Stimulated activated CD8-positive, alpha-beta memory T cell treated with anti-CD3 and anti-CD28 coated beads, Interleukin-7, amount 100 ng/mL, for 1 hour (primary cell): ENCODE measurements at regions not wholly inside any gene's neighbourhood (a gene's known extent, or its start where the extent isn't known, plus 50 kb on each side); places are given as distances from the start of the nearest gene placed in this dataset.

ENCODE experiments used
- DNase-seq, 2 donors: peaks; one replicate each; pipeline ENCODE4 v3.0.0-alpha.2; 2020; ENCODE audit warnings: low read depth in 2 of 2

DNA sequence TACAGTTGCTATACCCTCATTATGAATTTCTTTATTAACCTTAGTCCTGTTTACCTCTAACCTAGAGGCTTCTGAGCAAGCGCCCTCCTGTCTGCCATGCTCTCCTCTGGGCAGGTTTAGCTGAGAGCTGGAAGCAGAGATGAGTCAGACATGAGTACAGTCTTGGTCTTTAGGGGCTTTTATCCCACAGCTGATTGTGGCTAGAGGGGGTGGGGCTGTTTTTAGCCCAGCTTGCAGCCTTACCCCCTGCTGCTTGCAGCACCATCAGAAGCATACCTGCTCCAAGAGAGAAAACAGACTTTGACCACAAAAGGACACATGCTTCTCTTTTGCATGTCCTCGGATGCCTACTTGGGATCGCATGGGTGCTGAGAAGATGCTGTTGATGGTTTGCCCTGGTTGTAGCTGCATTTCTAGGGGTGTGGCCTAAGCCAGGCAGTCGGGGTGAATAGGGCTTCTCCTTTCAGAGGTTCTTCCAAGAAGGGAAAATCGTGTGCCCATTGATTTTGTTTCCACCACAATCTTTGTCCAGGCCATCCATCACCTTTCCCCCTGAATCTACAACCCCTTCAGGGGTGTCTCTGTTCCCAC lies 115.0 kb upstream of the LGALSL start:
- no peak for DNase-seq

DNA sequence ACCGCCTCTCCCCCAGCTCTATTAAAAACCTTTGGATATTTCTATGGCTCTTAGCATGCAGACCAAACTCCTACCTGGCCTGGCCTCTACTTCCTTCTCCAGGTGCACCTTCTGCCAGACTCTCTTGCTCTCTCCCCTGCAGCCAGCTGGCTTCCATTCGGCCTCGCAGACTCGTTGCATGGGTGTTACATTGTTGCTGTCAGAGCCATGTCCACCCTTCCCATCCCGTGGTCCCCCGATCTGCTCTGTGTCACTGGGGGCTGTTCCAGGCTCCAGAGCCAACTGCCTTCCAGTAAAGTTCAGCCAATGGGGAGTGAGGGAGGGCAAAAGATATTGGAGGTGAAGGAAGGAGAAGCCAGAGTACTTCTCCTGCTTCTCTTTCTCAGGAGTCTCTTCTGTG lies 112.5 kb upstream of the LGALSL start:
- DNase-seq, result no peak

DNA sequence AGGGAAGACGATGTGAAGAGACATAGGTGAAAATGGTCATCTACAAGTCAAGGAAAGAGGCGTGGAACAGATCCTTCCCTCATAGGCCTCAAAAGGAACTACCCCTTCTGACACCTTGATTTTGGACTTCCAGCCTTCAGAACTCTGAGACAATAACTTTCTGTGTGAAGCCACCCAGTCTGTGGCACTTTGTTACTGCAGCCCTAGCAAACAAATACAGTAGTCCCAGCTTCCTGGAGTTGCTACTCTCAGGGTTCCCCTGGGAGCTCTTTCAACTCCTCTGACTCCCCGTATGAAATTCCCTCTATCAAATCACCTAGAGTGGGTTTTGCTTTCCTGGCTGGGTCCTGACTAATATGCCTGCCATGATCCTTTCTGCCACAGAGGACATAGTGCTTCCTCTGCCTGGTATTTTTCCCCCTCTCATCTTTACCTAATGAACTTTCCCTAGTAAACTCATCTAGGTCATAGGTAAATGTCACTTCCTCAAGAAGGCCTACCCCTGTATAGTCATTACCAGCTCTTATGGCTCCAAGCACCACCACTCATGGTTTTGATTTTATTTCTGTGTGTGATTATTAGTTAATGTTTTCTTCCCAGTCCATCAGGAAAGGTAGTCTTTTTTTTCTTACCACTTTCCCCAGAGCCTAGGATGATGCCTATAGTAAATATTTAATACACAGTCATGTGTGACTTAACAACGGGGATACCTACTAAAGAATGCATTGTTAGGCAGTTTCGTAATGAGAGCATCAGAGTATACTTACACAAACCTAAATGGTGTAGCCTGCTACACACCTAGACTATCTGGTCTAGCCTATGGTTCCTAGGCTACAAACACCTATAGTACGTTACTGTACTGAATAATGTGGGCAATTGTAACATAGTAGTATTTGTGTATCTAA lies 111.5 kb upstream of the LGALSL start:
- no peak for DNase-seq

DNA sequence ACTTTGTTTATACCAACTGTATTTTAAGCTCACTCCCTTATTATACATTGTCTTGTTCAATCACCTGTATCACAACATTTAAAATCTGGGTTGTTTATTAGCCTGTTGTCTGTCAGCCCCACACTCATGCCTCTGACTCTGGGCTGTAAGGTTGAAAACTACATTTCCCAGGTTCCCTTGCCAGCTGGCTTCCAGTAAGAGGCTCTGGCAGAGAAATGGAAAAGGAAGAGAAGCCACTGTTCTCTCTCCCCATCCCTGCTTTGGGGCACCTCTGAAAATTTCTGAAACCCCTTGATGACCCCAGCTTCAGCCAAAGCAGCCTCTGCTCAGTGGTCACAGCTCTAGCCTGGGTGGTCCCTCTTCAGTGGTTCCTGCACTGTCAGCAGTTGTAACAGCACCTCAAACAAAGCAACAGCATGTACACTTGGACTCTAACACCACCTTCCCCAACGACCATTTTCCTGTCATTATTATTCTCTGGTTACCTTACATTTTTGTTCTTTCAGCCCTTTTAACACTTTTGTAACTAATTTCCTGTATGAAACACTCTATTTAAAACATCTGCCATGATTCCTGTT lies 108.9 kb upstream of the LGALSL start:
- DNase-seq, result no peak

- no peak for DNase-seq
These were observed 108.0 kb upstream of the LGALSL start for GRCh38 chr2:64345998-64346397.

GRCh38 chr2:64348386-64349130 lies 105.4 kb upstream of the LGALSL start:
- DNase-seq, result no peak

GRCh38 chr2:64349131-64349530 lies 104.8 kb upstream of the LGALSL start:
- no peak for DNase-seq

- DNase-seq, result no peak
These were observed 103.0 kb upstream of the LGALSL start for GRCh38 chr2:64350996-64351395.

- DNase-seq, result no peak
These were observed 101.7 kb upstream of the LGALSL start for GRCh38 chr2:64352292-64352691.

GRCh38 chr2:64354857-64355680 lies 98.9 kb upstream of the LGALSL start:
- DNase-seq, result no peak

DNA sequence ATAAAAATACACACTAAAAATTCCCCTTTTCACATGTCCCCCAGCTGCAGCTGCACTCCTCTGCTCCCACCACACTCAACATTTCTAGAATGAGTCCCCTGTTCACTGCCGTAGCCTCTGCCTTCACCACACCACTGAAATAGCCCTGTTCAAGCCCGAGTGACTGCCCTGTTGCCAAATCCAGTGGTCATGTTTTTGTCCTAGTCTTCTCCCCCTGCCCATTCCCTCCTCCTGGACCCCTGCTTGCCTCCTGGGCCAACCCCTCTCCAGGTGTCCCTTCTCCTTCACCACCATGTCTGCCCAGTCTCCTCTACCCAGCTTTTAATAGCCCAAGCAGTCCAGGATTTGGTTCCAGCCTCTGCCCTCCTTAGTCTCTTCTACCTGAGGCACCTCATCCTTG lies 97.1 kb upstream of the LGALSL start:
- DNase-seq, result no peak

GRCh38 chr2:64359171-64359891 lies 94.6 kb upstream of the LGALSL start:
- no peak for DNase-seq

GRCh38 chr2:64359892-64360657 lies 93.9 kb upstream of the LGALSL start:
- DNase-seq, result no peak

GRCh38 chr2:64361151-64361938 lies 92.6 kb upstream of the LGALSL start:
- no peak for DNase-seq

DNA sequence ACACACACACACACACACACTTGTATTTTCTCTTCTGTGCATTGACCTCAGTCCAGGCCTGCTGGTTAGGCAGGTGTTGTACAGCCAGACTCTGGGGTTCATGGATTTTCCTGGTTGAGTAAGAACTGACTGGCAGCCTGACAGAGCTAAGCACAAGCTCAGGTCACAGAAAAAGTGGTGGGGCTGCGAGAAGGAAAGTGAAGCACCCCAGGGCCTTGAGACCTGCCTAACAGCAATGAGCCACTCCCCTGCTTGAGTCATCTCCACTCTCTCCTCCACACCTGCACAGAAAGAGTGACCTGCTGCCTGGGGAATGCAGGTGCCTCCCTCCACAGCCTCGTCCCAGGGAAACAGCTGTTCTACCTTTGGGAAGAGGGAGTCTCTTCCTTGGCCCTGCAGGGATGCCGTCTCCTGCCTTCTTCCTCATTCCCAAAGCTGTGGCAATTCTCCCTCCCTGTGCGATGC lies 91.4 kb upstream of the LGALSL start:
- DNase-seq, result no peak

GRCh38 chr2:64363140-64363539 lies 90.8 kb upstream of the LGALSL start:
- DNase-seq, result no peak

DNA sequence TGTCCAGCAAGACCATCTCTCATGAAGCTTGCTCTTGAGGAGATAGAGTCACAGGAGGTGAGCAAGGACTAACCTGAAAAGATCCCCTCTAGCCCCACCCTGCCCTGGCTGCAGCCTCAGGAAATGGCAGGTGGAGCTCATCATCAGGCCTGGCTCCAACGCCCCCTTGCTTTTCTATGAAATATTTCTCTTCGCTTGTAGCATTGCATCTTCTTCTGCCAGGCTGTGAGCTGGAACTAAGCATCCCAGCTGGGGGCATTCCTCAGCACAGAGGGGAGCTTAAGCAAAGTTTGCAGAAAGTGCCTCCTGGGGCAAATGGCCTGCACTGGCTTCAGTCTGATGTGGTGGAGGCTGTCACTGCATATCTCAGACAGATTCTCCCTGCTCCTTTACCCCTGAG lies 90.1 kb upstream of the LGALSL start:
- DNase-seq, result no peak

DNA sequence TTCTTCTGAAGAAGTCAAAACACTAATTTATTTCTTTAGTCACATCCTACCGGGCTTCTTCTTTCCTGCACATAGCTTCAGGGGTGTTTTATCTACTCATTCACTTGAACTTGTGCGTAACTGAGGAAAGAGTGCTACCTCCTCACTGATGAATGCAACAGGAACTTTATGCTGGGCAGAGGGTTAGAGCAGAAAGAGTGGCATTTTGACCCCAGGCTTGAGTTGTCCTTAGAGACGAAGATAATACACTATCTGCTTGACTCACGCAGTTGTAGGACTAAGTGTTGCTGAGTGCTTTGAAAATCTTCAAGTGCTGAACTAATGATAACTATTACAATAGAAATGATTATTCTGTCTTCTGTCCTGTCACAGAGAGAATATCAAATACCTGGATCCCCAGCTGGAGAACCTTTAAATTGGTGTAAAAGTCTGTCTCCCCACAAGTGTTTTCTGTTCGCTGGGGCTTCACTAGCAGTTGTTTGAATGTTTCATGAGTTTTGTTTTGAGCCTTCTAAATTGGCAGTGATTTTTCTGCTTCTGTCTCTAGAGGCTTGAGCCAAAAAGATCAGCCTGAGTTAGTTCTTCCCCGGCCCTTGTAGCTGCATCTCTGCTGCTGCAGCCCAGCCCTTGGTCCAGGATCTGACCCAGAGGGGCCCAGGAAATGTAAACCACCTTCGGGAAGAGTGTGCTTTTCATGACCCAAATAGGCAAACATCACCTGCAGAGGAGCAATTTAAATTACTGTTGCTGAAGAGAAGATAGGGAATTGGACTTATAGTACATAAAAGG lies 86.3 kb upstream of the LGALSL start:
- no peak for DNase-seq
